22Rv1 (cell line): ENCODE measurements at regions not wholly inside any gene's neighbourhood (a gene's known extent, or its start where the extent isn't known, plus 50 kb on each side); places are given as distances from the start of the nearest gene placed in this dataset.

Source experiments
- H3K27ac ChIP-seq: fragments of 450-650 bp; 2 replicates; pipeline ENCODE4 v1.5.1; 2017
- CTCF ChIP-seq: fragments of 450-650 bp; IDR thresholded peaks from 2 replicates; pipeline ENCODE4 v1.5.1; 2017; ENCODE audit warnings: mild to moderate bottlenecking
- ZFX ChIP-seq: fragments of 450-650 bp; IDR thresholded peaks from 2 replicates; pipeline ENCODE4 v1.6.1; 2017; ENCODE audit warnings: antibody characterized with exemption, borderline replicate concordance

- TF ChIP-seq CTCF (no peak), ZFX (no peak)
- no peak overlapping the region for H3K27ac ChIP-seq
Measured at GRCh38 chr4:180532691-180533090, 1710.5 kb upstream of the TENM3 start.

GRCh38 chr4:180538384-180539057, 1704.7 kb upstream of the TENM3 start:
- no peak overlapping the region for H3K27ac ChIP-seq
- TF ChIP-seq ZFX = no peak
- TF ChIP-seq CTCF = no peak

- H3K27ac ChIP-seq = no peak overlapping the region
- no peak for TF ChIP-seq ZFX
- TF ChIP-seq CTCF = no peak
Measured at GRCh38 chr4:180539284-180539683, 1703.9 kb upstream of the TENM3 start.

- H3K27ac ChIP-seq = no peak overlapping the region
- no peak for TF ChIP-seq ZFX
- no peak for TF ChIP-seq CTCF
Measured at GRCh38 chr4:180541678-180542077, 1701.5 kb upstream of the TENM3 start.

DNA sequence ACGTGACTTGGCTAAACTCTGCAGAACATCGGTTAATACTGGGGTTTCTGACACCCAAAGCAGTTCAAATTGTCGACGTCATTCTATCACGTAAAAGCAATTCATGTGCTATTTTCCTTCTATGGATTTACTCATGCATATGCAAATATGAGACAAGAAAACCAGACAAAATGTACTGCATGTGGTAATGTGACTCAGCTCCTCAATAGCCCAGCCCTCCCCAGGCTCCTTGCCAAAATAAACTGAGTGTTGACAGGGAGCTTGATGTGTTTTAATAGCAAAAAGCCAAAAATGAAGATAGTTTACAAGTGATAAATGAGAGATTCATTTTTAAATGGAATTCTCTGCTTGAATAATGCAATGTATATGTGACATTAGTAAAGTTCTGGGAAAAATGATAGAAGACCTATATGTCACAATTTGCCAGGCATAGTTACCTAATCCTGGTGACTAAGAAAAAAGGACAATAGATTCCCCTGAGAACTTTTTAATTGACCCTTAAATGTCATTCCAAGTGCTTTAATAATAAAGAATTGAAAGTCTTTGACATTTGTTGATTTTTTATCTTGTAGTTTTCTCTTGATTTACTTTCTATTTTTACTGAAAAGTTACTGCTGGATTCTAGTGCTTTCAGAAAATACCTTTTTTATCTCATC, 1700.6 kb upstream of the TENM3 start:
- no peak for TF ChIP-seq ZFX
- TF ChIP-seq CTCF = no peak
- no peak overlapping the region for H3K27ac ChIP-seq

DNA sequence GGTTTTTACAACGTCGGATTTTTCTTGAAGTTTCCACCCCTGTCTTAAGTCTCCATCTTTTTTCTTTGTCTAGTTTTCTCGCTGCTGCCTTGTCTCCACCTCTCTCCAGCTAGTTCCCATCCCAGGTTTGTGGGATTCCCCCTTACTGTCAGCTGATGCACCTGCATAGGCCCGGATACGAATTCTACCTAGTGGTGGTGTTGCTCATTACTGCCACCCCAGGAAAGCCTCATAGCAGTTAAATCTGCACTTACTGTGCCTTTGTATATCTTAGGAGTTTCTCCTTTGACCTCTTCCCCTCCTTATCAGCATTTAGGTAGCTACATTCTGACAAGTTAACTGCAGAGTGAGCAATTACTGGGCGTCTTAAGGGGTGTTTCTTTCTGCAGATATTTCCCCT, 1693.1 kb upstream of the TENM3 start:
- TF ChIP-seq ZFX = no peak
- peak; percentile 10; the same call in 1 of the 2 replicates for TF ChIP-seq CTCF
- H3K27ac ChIP-seq = no peak overlapping the region

DNA sequence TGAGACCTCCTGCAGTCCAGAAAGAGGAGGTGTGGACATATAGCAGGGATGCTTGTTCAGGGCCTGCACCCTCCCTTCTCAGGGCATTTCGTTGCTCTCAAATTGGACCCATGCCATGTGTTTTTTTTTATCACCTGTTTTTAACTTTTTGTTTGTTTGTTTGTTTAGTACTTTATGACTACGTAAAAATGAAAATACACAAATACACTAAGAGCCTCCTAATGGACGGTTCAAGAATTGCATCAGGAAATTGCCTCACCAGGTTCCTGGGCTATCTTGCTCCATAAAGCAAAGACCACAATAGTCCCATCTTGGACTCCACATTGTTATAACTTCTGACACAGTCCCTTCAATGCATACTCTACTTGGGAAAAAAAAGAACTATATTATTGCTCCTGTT, 1685.9 kb upstream of the TENM3 start:
- no peak overlapping the region for H3K27ac ChIP-seq
- peak; percentile 54 for TF ChIP-seq CTCF
- no peak for TF ChIP-seq ZFX
